NCI-H1417 (cell line): ENCODE measurements at regions not wholly inside any gene's neighbourhood (a gene's known extent, or its start where the extent isn't known, plus 50 kb on each side); places are given as distances from the start of the nearest gene placed in this dataset.

ENCODE experiments used
- DNase-seq, 3 experiments: peaks; one replicate each; lab custom pipeline; 2025; lab: John Stamatoyannopoulos, UW

DNA sequence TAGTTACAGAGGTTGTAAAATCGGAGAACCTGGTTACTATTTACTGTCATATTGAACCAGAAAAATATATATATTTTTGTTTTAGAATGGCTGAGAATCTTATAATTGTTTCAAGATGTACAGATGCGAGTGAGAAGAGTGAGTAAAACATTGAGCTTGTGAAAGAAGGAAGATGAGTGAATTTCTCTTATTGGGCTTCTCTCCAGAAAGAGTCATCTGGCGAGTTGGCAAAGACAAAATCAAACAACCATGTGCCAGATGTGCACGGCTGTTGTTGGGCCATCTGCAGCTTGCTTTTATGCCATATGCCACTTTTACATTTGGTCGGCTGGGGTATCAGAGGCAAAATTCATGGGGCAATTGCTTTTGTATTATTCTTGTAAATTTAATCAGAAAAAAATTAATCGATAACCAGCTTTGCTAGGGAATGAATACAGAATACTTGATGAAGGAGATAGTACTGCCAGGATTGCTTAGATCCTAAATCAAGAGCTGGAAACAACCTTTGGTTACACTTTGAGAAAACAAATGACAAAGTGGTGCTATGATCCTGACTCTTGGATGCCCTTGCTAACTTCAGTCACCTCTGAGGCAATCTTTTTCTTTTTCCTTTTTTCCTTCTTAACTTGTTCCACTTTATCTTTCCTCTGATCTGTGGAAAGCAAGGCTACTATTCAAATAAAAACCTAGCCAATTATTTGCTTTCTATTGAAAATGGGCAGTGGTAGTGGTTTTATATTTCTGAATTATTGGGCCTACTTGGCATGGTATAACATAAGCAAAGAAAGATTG is 97.1 kb upstream of the GRIK2 start:
- DNase-seq = no peak

DNA sequence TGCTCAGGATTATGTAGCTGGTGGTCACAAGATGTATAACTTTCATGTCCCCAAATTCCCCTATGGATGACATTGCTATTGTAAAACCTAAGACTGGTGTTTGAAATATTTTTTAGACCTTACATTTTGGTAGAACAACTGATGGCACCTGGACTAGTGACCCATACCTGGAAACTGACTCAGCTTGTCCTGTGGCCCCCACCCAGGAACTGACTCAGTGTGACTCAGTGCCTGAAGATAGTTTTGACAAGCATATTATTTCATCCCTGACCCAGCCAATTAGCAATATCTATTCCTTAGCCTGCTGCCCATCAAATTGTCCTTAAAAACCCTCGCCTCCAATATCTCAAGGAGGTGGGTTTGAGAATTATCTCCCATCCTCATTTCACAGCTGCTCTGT is 90.9 kb upstream of the GRIK2 start:
- no peak for DNase-seq

- DNase-seq = no peak
Observed at GRCh38 chr6:101303495-101303894, 90.0 kb upstream of the GRIK2 start.

DNA sequence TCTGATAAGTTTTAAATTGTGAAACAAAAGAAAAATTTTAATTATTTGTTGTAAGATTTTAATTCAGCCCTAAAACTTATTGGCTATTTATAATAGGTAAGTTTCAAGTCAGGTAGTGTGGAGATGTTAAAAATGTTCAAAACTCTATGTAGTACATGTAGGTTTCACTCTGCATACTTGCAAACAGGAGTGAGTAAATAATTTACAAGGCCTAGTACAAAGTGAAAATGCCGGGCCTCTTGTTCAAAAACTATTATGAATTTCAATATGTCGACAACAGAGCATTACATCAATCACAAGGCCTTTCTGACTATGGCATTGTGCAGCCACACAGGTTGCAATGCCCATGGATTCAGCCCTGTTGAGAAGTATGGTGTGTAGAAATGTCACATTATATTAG is 80.9 kb upstream of the GRIK2 start:
- no peak for DNase-seq

- no peak for DNase-seq
Observed at GRCh38 chr6:101322921-101323320, 70.6 kb upstream of the GRIK2 start.

DNA sequence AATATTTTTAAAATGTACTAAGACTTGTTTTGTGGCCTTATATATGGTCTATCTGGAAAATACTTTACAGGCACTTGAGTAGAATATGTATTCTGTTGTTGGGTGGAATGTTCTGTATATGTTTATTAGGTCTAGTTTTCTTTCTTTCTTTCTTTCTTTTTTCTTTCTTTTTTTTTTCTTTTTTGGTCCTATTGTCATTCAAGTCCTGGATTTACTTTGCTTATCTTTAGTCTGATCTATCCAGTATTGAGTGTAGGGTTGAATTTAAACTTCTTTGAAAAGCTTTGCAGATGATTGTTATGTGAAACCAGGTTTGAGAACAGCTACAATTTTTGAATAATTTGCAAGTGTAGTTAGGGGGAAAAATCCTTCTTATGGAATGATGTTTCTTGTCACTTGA is 67.1 kb upstream of the GRIK2 start:
- DNase-seq = no peak

GRCh38 chr6:101341926-101342325 is 51.6 kb upstream of the GRIK2 start:
- DNase-seq = no peak
